ENCODE measurements at regions not wholly inside any gene's neighbourhood (a gene's known extent, or its start where the extent isn't known, plus 50 kb on each side); places are given as distances from the start of the nearest gene placed in this dataset.
A peak's percentile ranks its signal among the peaks of the same experiment; 100 is the strongest.

DNA sequence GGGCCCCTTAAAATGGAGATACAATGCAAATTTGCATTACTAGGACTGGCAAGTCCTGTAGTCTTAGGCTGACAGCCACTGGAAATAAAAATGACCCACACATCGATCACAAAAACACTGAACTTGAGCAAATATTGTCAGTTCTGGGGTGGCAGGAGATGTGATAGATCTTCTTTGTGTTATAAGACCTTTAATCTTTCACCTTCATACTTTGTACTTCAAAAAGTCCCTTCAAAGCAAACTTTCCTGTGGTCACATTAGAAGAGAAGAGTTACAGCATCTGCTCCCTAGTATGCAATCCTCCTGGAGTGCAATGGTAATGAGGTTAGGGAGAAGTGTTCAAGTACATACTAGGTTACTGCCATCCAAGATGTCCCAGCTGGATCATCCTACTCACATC lies 149.4 kb upstream of the KCNMB2 start (continued):
- TF ChIP-seq, protein P1, sequence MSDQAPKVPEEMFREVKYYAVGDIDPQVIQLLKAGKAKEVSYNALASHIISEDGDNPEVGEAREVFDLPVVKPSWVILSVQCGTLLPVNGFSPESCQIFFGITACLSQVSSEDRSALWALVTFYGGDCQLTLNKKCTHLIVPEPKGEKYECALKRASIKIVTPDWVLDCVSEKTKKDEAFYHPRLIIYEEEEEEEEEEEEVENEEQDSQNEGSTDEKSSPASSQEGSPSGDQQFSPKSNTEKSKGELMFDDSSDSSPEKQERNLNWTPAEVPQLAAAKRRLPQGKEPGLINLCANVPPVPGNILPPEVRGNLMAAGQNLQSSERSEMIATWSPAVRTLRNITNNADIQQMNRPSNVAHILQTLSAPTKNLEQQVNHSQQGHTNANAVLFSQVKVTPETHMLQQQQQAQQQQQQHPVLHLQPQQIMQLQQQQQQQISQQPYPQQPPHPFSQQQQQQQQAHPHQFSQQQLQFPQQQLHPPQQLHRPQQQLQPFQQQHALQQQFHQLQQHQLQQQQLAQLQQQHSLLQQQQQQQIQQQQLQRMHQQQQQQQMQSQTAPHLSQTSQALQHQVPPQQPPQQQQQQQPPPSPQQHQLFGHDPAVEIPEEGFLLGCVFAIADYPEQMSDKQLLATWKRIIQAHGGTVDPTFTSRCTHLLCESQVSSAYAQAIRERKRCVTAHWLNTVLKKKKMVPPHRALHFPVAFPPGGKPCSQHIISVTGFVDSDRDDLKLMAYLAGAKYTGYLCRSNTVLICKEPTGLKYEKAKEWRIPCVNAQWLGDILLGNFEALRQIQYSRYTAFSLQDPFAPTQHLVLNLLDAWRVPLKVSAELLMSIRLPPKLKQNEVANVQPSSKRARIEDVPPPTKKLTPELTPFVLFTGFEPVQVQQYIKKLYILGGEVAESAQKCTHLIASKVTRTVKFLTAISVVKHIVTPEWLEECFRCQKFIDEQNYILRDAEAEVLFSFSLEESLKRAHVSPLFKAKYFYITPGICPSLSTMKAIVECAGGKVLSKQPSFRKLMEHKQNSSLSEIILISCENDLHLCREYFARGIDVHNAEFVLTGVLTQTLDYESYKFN (CRISPR knock-in tag; conservative IDR thresholded peaks at IDR 0.05): peak; percentile 40; the same call in 1 of the 2 replicates
- 0 out of 2 replicates have a peak, but pooled peaks have one; percentile 55 for TF ChIP-seq NR2F2 (IDR thresholded peaks at IDR 0.05; ENCODE audit: borderline replicate concordance, low read depth)
- TF ChIP-seq ZNF143 (CRISPR knock-in tag; IDR thresholded peaks at IDR 0.05): no peak

DNA sequence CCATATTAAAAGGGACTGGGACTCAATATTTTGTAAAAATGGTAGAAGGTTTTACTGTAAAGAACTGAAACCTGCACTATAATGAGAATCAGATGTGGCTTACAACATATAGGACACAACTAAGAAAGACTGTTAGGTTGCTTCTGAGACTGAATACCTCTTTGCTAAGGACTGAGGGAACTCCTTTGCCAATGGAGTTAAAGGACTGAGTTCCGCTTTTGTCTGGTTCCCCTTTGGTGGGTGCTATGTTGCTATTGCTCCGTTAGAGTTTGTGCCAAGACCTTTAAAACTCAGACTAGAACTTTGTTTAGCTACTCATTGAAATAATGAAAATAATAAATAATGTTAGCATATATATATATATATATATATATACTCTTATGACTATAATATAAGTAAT lies 147.8 kb upstream of the KCNMB2 start:
- ChIA-PET POLR2A (no interaction called here), CTCF (ENCODE audit: low intra/inter-chr PET ratio, low total read pairs) (no interaction called here)
- Histone ChIP-seq H3K4me2 (ENCODE audit: low read depth, low read length) (no peak overlapping the region), H3K27ac (ENCODE audit: extremely low read length, insufficient read depth, low read length) (no peak overlapping the region), H3K9ac (ENCODE audit: insufficient read depth, low read depth, low read length) (no peak overlapping the region), H3K4me1 (ENCODE audit: insufficient read depth, low read length) (peaks cover 11% of the 10 kb centered on the region), H3K27me3 (ENCODE audit: control insufficient read depth in 1 of 2, insufficient read depth in 2 of 2, low read length in 2 of 2) (no peaks in the 10 kb centered on the region), H2AFZ (ENCODE audit: low read length) (no peak overlapping the region), H4K20me1 (ENCODE audit: insufficient read depth, low read length) (no peaks in the 10 kb centered on the region), H3K79me2 (ENCODE audit: insufficient read depth, low read length) (no peaks in the 10 kb centered on the region), H3K36me3 (replicated peaks in 1 of 2; ENCODE audit: control insufficient read depth in 1 of 2, insufficient read depth in 2 of 2, low read length in 2 of 2) (no peaks in the 10 kb centered on the region), H3K4me3 (replicated peaks in 1 of 3; ENCODE audit: insufficient read depth in 1 of 3, low read depth in 2 of 3, low read length in 3 of 3) (no peak overlapping the region), H3K9me3 (ENCODE audit: low read length) (no peaks in the 10 kb centered on the region)
- DNase-seq (ENCODE audit: low spot score) (no peak), ATAC-seq (no peak), FAIRE-seq (no peak)
- BruUV-seq (replicated peaks): no TSS peak
- in situ Hi-C loops (cut with HindIII; ENCODE audit: extremely low pct_ligation_motif_present, low pct_unique_long_range_greater_than_20kb): no loop called here
- intact Hi-C loops (cut with micrococcal nuclease; ENCODE audit: unreplicated experiment): loop anchor here (10.0 kb wide), 1 partner anchor 304 kb away; no protein-coding TSS in a partner anchor
- 50% methylated on average over 2 of the region's 2 CpGs for WGBS (ENCODE audit: low lambda C conversion rate)
- TF ChIP-seq ZNF260 (CRISPR knock-in tag; IDR thresholded peaks at IDR 0.05; ENCODE audit: borderline replicate concordance, low read depth): no peak
- TF ChIP-seq ZNF460 (CRISPR knock-in tag; IDR thresholded peaks at IDR 0.05; ENCODE audit: borderline replicate concordance): no peak
- no peak for TF ChIP-seq TBL1XR1 (IDR thresholded peaks at IDR 0.05; ENCODE audit: borderline replicate concordance, low read length, partially characterized antibody)
- no peak for TF ChIP-seq RARG (CRISPR knock-in tag; IDR thresholded peaks at IDR 0.05; ENCODE audit: low read depth)
- no peak for TF ChIP-seq ESRRA (CRISPR knock-in tag; IDR thresholded peaks at IDR 0.05; ENCODE audit: low read depth)
- TF ChIP-seq MATR3 (CRISPR knock-in tag; IDR thresholded peaks at IDR 0.05): no peak
- no peak for TF ChIP-seq ZNF607 (CRISPR knock-in tag; IDR thresholded peaks at IDR 0.05; ENCODE audit: borderline replicate concordance)
- no peak for TF ChIP-seq ZNF674 (CRISPR knock-in tag; IDR thresholded peaks at IDR 0.05; ENCODE audit: low read depth)
- TF ChIP-seq SP140L (CRISPR knock-in tag; IDR thresholded peaks at IDR 0.05; ENCODE audit: borderline replicate concordance): no peak
- no peak for TF ChIP-seq NPAS2 (CRISPR knock-in tag; IDR thresholded peaks at IDR 0.05; ENCODE audit: borderline replicate concordance)
- TF ChIP-seq NR1H2 (CRISPR knock-in tag; IDR thresholded peaks at IDR 0.05; ENCODE audit: borderline replicate concordance, low read depth): no peak
- TF ChIP-seq, protein P2, sequence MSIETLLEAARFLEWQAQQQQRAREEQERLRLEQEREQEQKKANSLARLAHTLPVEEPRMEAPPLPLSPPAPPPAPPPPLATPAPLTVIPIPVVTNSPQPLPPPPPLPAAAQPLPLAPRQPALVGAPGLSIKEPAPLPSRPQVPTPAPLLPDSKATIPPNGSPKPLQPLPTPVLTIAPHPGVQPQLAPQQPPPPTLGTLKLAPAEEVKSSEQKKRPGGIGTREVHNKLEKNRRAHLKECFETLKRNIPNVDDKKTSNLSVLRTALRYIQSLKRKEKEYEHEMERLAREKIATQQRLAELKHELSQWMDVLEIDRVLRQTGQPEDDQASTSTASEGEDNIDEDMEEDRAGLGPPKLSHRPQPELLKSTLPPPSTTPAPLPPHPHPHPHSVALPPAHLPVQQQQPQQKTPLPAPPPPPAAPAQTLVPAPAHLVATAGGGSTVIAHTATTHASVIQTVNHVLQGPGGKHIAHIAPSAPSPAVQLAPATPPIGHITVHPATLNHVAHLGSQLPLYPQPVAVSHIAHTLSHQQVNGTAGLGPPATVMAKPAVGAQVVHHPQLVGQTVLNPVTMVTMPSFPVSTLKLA (IDR thresholded peaks at IDR 0.05): no peak
